ENCODE measurements at regions not wholly inside any gene's neighbourhood (a gene's known extent, or its start where the extent isn't known, plus 50 kb on each side); places are given as distances from the start of the nearest gene placed in this dataset.
"Not testable (repeated sequence)": the region's sequence is repeated elsewhere in the genome, so short reads cannot be mapped to it uniquely, and the experiment has no call there.

DNA sequence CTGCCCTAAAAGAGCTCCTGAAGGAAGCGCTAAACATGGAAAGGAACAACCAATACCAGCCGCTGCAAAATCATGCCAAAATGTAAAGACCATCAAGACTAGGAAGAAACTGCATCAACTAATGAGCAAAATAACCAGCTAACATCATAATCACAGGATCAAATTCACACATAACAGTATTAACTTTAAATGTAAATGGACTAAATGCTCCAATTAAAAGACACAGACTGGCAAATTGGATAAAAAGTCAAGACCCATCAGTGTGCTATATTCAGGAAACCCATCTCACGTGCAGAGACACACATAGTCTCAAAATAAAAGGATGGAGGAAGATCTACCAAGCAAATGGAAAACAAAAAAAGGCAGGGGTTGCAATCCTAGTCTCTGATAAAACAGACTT is 88.8 kb upstream of the CAV2 start:
- H3K9me3 ChIP-seq (ENCODE audit: control insufficient read depth in 1 of 2, insufficient read depth in 1 of 2, low read depth in 1 of 2, low read length in 2 of 2); H3K79me2 ChIP-seq (ENCODE audit: insufficient read depth, low read length); H2AFZ ChIP-seq (ENCODE audit: low read depth, low read length, poor library complexity, severe bottlenecking); H4K20me1 ChIP-seq (ENCODE audit: insufficient read depth); BruUV-seq (replicated peaks); H3K9me2 ChIP-seq (ENCODE audit: insufficient read depth); DNase-seq (ENCODE audit: low read depth, low spot score); H3K27me3 ChIP-seq (ENCODE audit: insufficient read depth, low read length); ATAC-seq; H3K9ac ChIP-seq (ENCODE audit: low read length); intact Hi-C loops (cut with micrococcal nuclease); H3K27ac ChIP-seq (ENCODE audit: low read depth, low read length); H3K4me3 ChIP-seq (replicated peaks in 1 of 2; ENCODE audit: low read depth in 1 of 2, low read length in 2 of 2); POLR2A ChIA-PET; CTCF ChIA-PET; H3K36me3 ChIP-seq (ENCODE audit: control insufficient read depth in 1 of 2, insufficient read depth in 2 of 2, low read length in 2 of 2); H3K4me2 ChIP-seq (ENCODE audit: low read length); RAD21 ChIA-PET (ENCODE audit: low non-redundant PET in 1 of 2, low total read pairs in 2 of 2, uncharacterized antibody in 2 of 2, unreplicated experiment in 2 of 2): not testable (repeated sequence)
- peaks cover 6 to 27% of the 10 kb centered on the region in 2 experiments; a peak in 3 of 4 replicates for H3K4me1 ChIP-seq (ENCODE audit: control insufficient read depth in 1 of 2, insufficient read depth in 2 of 2, low read length in 2 of 2)

DNA sequence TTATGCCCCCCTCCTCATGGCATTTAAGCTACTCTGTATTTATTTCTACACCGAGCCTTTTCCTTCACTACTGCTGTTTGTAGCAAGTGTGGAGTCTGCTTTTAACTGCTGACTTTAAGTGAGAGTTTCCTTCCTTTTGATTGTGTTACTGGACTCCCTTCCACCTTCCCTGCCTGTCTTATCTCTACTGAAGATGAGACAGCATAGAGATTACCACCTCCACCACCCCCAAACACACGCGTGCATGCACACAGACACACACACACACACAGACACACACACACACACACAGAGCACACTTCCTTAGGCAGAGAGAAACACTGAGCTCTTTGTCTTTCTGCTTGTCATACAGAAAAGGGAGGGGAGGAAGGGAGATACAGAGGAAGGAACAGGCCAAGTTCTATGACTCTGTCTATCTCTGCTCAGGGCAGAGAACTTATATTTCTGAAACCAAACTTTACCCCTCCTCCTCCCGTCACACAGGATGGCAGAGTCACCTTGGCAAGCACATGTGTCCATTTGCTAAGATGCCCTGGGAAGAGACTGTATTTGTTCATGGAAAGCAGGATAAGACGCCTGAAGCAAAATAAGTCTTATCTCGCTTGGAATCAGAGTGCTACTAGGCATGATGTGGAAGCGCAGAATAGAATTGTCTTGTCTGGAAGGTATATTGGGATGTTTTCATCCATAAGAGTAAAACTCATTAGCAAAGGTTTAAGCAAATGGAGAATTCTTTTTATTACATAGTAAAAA is 81.8 kb upstream of the CAV2 start:
- Histone ChIP-seq H3K4me3 (replicated peaks in 1 of 2; ENCODE audit: low read depth in 1 of 2, low read length in 2 of 2) (no peak overlapping the region), H4K20me1 (ENCODE audit: insufficient read depth) (no peaks in the 10 kb centered on the region), H3K27ac (ENCODE audit: low read depth, low read length) (peak overlapping the region; percentile 61; the same call in 1 of the 2 replicates), H3K4me2 (ENCODE audit: low read length) (peak overlapping the region; percentile 43), H3K9ac (ENCODE audit: low read length) (peak overlapping the region; percentile 50), H3K79me2 (ENCODE audit: insufficient read depth, low read length) (no peaks in the 10 kb centered on the region), H2AFZ (ENCODE audit: low read depth, low read length, poor library complexity, severe bottlenecking) (no peak overlapping the region), H3K27me3 (ENCODE audit: insufficient read depth, low read length) (no peaks in the 10 kb centered on the region), H3K9me3 (ENCODE audit: control insufficient read depth in 1 of 2, insufficient read depth in 1 of 2, low read depth in 1 of 2, low read length in 2 of 2) (no peaks in the 10 kb centered on the region), H3K9me2 (ENCODE audit: insufficient read depth) (no peaks in the 10 kb centered on the region), H3K36me3 (ENCODE audit: control insufficient read depth in 1 of 2, insufficient read depth in 2 of 2, low read length in 2 of 2) (no peaks in the 10 kb centered on the region), H3K4me1 (ENCODE audit: control insufficient read depth in 1 of 2, insufficient read depth in 2 of 2, low read length in 2 of 2) (peaks cover 50 to 77% of the 10 kb centered on the region in 2 experiments)
- intact Hi-C loops (cut with micrococcal nuclease): no loop called here
- CTCF ChIA-PET: no interaction called here
- no TSS peak for BruUV-seq (replicated peaks)
- DNase-seq (ENCODE audit: low read depth, low spot score) (no peak), ATAC-seq (peak; percentile 74)
- POLR2A ChIA-PET: interaction anchor here (2.1 kb wide), 1 partner anchor 25 kb away, joined by 8 read pairs; no protein-coding TSS in a partner anchor
- RAD21 ChIA-PET (ENCODE audit: low non-redundant PET in 1 of 2, low total read pairs in 2 of 2, uncharacterized antibody in 2 of 2, unreplicated experiment in 2 of 2): interaction anchor here in 1 of 2 experiments (0.5 kb wide), 1 partner anchor 158 kb away, joined by 6 read pairs; no protein-coding TSS in a partner anchor
- no peak for TF ChIP-seq CEBPB (IDR thresholded peaks at IDR 0.05; ENCODE audit: low read depth)
- TF ChIP-seq, protein P1, sequence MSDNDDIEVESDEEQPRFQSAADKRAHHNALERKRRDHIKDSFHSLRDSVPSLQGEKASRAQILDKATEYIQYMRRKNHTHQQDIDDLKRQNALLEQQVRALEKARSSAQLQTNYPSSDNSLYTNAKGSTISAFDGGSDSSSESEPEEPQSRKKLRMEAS (IDR thresholded peaks at IDR 0.05): peak; percentile 62
- TF ChIP-seq, protein P2, sequence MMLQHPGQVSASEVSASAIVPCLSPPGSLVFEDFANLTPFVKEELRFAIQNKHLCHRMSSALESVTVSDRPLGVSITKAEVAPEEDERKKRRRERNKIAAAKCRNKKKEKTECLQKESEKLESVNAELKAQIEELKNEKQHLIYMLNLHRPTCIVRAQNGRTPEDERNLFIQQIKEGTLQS (IDR thresholded peaks at IDR 0.05): no peak
- 0 out of 2 replicates have a peak, but pooled peaks have one; percentile 59 for TF ChIP-seq CBX3 (IDR thresholded peaks at IDR 0.05; ENCODE audit: low read depth)
- no peak for TF ChIP-seq JUND (IDR thresholded peaks at IDR 0.05)
- TF ChIP-seq, protein P3, sequence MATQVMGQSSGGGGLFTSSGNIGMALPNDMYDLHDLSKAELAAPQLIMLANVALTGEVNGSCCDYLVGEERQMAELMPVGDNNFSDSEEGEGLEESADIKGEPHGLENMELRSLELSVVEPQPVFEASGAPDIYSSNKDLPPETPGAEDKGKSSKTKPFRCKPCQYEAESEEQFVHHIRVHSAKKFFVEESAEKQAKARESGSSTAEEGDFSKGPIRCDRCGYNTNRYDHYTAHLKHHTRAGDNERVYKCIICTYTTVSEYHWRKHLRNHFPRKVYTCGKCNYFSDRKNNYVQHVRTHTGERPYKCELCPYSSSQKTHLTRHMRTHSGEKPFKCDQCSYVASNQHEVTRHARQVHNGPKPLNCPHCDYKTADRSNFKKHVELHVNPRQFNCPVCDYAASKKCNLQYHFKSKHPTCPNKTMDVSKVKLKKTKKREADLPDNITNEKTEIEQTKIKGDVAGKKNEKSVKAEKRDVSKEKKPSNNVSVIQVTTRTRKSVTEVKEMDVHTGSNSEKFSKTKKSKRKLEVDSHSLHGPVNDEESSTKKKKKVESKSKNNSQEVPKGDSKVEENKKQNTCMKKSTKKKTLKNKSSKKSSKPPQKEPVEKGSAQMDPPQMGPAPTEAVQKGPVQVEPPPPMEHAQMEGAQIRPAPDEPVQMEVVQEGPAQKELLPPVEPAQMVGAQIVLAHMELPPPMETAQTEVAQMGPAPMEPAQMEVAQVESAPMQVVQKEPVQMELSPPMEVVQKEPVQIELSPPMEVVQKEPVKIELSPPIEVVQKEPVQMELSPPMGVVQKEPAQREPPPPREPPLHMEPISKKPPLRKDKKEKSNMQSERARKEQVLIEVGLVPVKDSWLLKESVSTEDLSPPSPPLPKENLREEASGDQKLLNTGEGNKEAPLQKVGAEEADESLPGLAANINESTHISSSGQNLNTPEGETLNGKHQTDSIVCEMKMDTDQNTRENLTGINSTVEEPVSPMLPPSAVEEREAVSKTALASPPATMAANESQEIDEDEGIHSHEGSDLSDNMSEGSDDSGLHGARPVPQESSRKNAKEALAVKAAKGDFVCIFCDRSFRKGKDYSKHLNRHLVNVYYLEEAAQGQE (IDR thresholded peaks at IDR 0.05; ENCODE audit: low read depth): no peak
- no peak for TF ChIP-seq EZH2 (IDR thresholded peaks at IDR 0.05)
- TF ChIP-seq, protein P4, sequence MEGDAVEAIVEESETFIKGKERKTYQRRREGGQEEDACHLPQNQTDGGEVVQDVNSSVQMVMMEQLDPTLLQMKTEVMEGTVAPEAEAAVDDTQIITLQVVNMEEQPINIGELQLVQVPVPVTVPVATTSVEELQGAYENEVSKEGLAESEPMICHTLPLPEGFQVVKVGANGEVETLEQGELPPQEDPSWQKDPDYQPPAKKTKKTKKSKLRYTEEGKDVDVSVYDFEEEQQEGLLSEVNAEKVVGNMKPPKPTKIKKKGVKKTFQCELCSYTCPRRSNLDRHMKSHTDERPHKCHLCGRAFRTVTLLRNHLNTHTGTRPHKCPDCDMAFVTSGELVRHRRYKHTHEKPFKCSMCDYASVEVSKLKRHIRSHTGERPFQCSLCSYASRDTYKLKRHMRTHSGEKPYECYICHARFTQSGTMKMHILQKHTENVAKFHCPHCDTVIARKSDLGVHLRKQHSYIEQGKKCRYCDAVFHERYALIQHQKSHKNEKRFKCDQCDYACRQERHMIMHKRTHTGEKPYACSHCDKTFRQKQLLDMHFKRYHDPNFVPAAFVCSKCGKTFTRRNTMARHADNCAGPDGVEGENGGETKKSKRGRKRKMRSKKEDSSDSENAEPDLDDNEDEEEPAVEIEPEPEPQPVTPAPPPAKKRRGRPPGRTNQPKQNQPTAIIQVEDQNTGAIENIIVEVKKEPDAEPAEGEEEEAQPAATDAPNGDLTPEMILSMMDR (IDR thresholded peaks at IDR 0.05 in 2 of 3, conservative IDR thresholded peaks at IDR 0.05 in 1 of 3; ENCODE audit: borderline replicate concordance in 1 of 3, insufficient read depth in 1 of 3, low read depth in 2 of 3, low read length in 2 of 3): no peak
- no peak for TF ChIP-seq POLR2A (IDR thresholded peaks at IDR 0.05; ENCODE audit: borderline replicate concordance, extremely low read depth, insufficient read depth, insufficient read length)

Measured in HCT116 (cell line).